Peyer's patch (tissue), 4 donors: ENCODE measurements at regions not wholly inside any gene's neighbourhood (a gene's known extent, or its start where the extent isn't known, plus 50 kb on each side); places are given as distances from the start of the nearest gene placed in this dataset.

ENCODE experiments used
- DNase-seq, 3 donors: peaks; one replicate each; pipeline ENCODE4 v3.0.0-alpha.2; 2017 to 2019
- H3K27ac ChIP-seq, 4 donors: fragments of 200-600 bp; sonication (generic); one replicate each; pipeline ENCODE4 v1.5.1; 2016 to 2019
- H3K27me3 ChIP-seq, 2 donors: fragments of 200-600 bp; sonication (generic); one replicate each; pipeline ENCODE4 v1.5.1; 2019
- H3K36me3 ChIP-seq, 3 donors: fragments of 200-600 bp; sonication (generic); one replicate each; pipeline ENCODE4 v1.5.1; 2016 to 2019
- H3K4me1 ChIP-seq, 4 donors: fragments of 200-600 bp; sonication (generic); one replicate each; pipeline ENCODE4 v1.5.1; 2016 to 2019
- H3K4me3 ChIP-seq, 4 donors: fragments of 200-600 bp; sonication (generic); 1 replicate in 3 of 4; 2 replicates in 1 of 4; pipeline ENCODE4 v1.5.1; 2016 to 2019; ENCODE audit warnings: mild to moderate bottlenecking in 1 of 4
- H3K9me3 ChIP-seq, 4 donors: fragments of 200-600 bp; sonication (generic); one replicate each; pipeline ENCODE4 v1.5.1; 2016 to 2019; ENCODE audit warnings: mild to moderate bottlenecking in 1 of 4
- POLR2A ChIP-seq, 2 donors: fragments of 450-650 bp; IDR thresholded peaks; one replicate each; pipeline ENCODE4 v1.5.1; 2017; ENCODE audit warnings: antibody characterized with exemption in 2 of 2, mild to moderate bottlenecking in 2 of 2, moderate library complexity in 2 of 2
- TF ChIP-seq, protein P1 (sequence below), 6 experiments: fragments of 450-650 bp in 4 of 6; fragments of 200-600 bp in 2 of 6; sonication (generic) in 1 of 6; IDR thresholded peaks; one replicate each; pipeline ENCODE4 v1.5.1; 2017 to 2019; ENCODE audit warnings: antibody characterized with exemption in 6 of 6, mild to moderate bottlenecking in 3 of 6, moderate library complexity in 1 of 6

DNA sequence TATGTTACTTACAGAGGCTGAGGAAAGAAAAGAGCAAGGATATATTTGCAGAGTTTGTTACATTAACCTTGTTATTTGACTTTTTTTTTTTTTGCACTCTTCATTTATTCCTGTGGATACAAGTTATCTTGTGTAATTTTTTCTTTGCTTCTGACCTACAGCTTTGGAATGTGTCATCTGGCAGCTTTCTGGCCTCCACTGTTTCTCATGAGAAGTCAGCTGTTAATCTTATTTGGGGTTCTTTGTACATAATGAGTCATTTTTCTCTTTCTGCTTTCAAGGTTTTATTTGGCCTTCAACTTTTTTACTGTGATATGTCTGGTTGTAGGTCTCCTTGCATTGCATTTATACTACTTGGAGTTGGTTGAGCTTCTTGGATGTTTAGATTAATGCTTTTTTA, 333.4 kb downstream of the SMOC2 start:
- DNase-seq, result no peak
- no peak for TF ChIP-seq POLR2A (IDR thresholded peaks at IDR 0.05)
- TF ChIP-seq, protein P1, sequence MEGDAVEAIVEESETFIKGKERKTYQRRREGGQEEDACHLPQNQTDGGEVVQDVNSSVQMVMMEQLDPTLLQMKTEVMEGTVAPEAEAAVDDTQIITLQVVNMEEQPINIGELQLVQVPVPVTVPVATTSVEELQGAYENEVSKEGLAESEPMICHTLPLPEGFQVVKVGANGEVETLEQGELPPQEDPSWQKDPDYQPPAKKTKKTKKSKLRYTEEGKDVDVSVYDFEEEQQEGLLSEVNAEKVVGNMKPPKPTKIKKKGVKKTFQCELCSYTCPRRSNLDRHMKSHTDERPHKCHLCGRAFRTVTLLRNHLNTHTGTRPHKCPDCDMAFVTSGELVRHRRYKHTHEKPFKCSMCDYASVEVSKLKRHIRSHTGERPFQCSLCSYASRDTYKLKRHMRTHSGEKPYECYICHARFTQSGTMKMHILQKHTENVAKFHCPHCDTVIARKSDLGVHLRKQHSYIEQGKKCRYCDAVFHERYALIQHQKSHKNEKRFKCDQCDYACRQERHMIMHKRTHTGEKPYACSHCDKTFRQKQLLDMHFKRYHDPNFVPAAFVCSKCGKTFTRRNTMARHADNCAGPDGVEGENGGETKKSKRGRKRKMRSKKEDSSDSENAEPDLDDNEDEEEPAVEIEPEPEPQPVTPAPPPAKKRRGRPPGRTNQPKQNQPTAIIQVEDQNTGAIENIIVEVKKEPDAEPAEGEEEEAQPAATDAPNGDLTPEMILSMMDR (IDR thresholded peaks at IDR 0.05), result no peak
- H3K4me1 ChIP-seq, result no peaks in the 10 kb centered on the region
- H3K27me3 ChIP-seq, result no peaks in the 10 kb centered on the region
- H3K27ac ChIP-seq, result no peak overlapping the region
- H3K9me3 ChIP-seq, result no peaks in the 10 kb centered on the region
- no peak overlapping the region for H3K4me3 ChIP-seq
- no peaks in the 10 kb centered on the region for H3K36me3 ChIP-seq

DNA sequence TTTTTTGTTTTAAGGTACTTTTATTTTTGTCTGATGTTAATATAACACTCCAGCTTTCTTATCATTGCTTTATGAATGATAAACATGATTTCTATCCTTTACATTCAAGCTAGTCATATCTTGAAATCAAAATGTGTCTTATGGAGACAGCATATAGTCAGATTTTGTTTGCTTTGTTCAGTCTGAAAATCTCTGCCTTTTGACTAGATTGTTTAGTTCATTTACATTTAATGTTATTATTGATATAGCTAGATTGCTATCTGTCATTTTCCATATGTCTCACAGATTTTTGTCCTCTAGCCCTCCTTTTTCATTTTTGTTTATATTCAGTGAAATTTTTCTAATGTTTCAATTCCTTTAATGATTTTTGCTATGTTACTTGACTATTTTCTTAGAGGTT, 332.8 kb downstream of the SMOC2 start:
- no peak for DNase-seq
- Histone ChIP-seq H3K9me3 (no peaks in the 10 kb centered on the region), H3K27ac (no peak overlapping the region), H3K4me3 (no peak overlapping the region), H3K36me3 (no peaks in the 10 kb centered on the region), H3K4me1 (no peaks in the 10 kb centered on the region), H3K27me3 (no peaks in the 10 kb centered on the region)
- TF ChIP-seq, protein P1 (IDR thresholded peaks at IDR 0.05), result no peak
- no peak for TF ChIP-seq POLR2A (IDR thresholded peaks at IDR 0.05)

DNA sequence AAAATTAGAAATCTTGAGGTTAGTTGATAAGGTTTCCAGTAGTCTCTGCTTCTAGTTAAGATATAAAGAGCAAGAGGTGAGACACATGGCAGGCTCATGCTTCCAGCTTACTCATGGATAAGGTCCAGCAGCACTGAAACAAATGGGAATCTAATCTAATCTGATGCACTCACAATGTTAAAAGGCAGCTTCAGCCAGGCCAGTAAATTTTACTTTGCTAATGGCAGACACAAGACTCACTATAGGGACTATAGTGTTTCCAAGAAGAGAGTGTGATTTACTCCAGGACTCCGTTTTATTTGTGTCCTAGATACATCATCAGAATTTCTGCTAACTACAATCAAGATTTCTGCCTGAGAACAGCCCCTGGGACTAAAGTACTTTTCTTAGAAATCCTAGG, 324.8 kb downstream of the SMOC2 start:
- Histone ChIP-seq H3K4me1 (no peaks in the 10 kb centered on the region), H3K27me3 (no peaks in the 10 kb centered on the region), H3K4me3 (no peak overlapping the region), H3K9me3 (no peaks in the 10 kb centered on the region), H3K27ac (no peak overlapping the region), H3K36me3 (no peaks in the 10 kb centered on the region)
- TF ChIP-seq, protein P1 (IDR thresholded peaks at IDR 0.05), result no peak
- no peak for TF ChIP-seq POLR2A (IDR thresholded peaks at IDR 0.05)
- DNase-seq, result no peak

DNA sequence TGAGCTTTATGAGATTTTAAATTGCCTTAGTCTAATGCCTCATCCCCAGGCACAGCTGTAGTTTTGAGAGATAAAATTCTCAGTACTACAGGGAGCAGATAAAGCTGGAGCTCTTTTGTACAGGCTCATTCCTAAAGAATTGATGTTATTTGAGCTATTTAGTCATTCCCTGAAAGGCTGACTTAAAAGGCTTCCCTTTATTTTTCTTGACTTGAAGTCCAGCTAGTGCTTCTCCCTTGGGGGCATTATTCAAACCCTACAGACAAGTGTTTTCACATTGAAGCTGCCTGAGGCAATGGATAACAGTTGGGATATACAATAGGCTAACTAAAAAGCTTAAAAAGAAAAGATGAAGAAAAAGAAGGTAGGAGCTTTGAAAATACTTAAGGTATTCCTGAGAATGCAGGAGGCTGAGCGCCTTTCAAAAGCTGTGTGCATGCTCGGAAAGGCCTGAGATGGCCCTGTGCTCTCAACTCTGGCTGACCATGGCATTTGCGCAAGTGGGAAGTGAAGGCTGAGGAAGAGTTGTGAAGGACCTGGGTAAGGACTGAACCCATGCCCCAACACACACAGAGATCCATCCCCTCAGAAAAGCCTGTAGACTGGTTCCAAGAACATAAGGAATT, 315.1 kb downstream of the SMOC2 start:
- no peak for DNase-seq
- H3K9me3 ChIP-seq, result no peaks in the 10 kb centered on the region
- H3K27me3 ChIP-seq, result no peaks in the 10 kb centered on the region
- no peak overlapping the region for H3K27ac ChIP-seq
- H3K4me1 ChIP-seq, result no peaks in the 10 kb centered on the region
- no peak for TF ChIP-seq POLR2A (IDR thresholded peaks at IDR 0.05)
- TF ChIP-seq, protein P1 (IDR thresholded peaks at IDR 0.05), result no peak
- no peaks in the 10 kb centered on the region for H3K36me3 ChIP-seq
- no peak overlapping the region for H3K4me3 ChIP-seq

DNA sequence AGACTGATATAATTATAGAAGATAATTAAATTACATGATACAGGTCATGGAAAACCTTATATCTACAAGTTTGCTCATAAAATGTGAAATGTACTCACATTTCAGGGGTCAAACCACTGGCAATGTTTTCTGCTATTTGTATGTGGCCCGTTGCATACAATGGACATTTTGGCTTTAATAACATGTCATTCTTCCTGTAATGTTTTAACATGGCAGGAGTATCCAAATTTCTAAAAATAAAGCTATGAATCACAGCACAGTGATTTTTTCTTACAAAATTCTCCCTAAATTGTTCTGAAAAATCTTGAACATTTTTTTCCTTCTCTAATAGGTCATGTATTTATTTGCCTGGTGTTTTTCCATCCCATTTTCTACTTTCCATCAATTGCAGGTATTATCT, 305.7 kb downstream of the SMOC2 start:
- H3K4me1 ChIP-seq, result no peaks in the 10 kb centered on the region
- TF ChIP-seq POLR2A (IDR thresholded peaks at IDR 0.05), result no peak
- TF ChIP-seq, protein P1 (IDR thresholded peaks at IDR 0.05), result no peak
- no peak for DNase-seq
- H3K36me3 ChIP-seq, result no peaks in the 10 kb centered on the region
- H3K9me3 ChIP-seq, result no peaks in the 10 kb centered on the region
- no peak overlapping the region for H3K4me3 ChIP-seq
- no peak overlapping the region for H3K27ac ChIP-seq
- no peaks in the 10 kb centered on the region for H3K27me3 ChIP-seq

DNA sequence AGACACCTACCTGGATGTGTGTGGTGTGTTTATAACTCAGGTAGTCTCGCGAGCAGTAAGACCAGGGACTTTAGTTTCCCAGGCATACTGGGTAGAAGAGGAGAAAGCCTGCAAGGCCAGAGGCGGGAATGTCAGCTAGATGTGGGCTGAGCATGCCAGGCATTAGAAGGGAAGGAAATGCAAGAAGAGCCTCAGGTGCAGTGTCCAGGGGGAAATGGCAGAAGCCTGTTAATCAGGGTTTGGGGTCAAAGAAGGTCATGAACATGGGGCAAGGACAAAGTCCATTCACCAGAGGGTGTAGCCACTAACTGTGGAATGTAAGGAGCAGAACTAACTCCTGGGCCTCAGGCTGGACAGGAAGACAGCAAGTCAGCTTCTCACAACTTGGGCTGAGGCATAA, 305.0 kb downstream of the SMOC2 start:
- Histone ChIP-seq H3K27me3 (no peaks in the 10 kb centered on the region), H3K9me3 (no peaks in the 10 kb centered on the region), H3K4me1 (no peaks in the 10 kb centered on the region), H3K27ac (no peak overlapping the region), H3K36me3 (no peaks in the 10 kb centered on the region), H3K4me3 (no peak overlapping the region)
- DNase-seq, result no peak
- no peak for TF ChIP-seq POLR2A (IDR thresholded peaks at IDR 0.05)
- TF ChIP-seq, protein P1 (IDR thresholded peaks at IDR 0.05), result no peak
